ENCODE measurements at regions not wholly inside any gene's neighbourhood (a gene's known extent, or its start where the extent isn't known, plus 50 kb on each side); places are given as distances from the start of the nearest gene placed in this dataset.

- Histone ChIP-seq H3K27me3 (replicated peaks; ENCODE audit: control insufficient read depth, insufficient read depth, low read length, poor library complexity, severe bottlenecking) (no peaks in the 10 kb centered on the region), H3K4me1 (ENCODE audit: control insufficient read depth, insufficient read depth, low read length, poor library complexity, severe bottlenecking) (no peaks in the 10 kb centered on the region), H3K36me3 (ENCODE audit: control insufficient read depth, insufficient read depth, low read length) (no peaks in the 10 kb centered on the region), H3K9me3 (ENCODE audit: control insufficient read depth, low read length) (no peaks in the 10 kb centered on the region), H3K4me3 (ENCODE audit: insufficient read depth, low read depth, low read length, poor library complexity, severe bottlenecking) (no peak overlapping the region), H3K27ac (ENCODE audit: insufficient read depth, low read length, poor library complexity, severe bottlenecking) (no peak overlapping the region)
- DNase-seq: no peak
Measured at GRCh38 chr4:155524926-155525455, 141.7 kb upstream of the GUCY1A1 start.

- no peak for DNase-seq
- Histone ChIP-seq H3K27me3 (replicated peaks; ENCODE audit: control insufficient read depth, insufficient read depth, low read length, poor library complexity, severe bottlenecking) (no peaks in the 10 kb centered on the region), H3K36me3 (ENCODE audit: control insufficient read depth, insufficient read depth, low read length) (no peaks in the 10 kb centered on the region), H3K4me1 (ENCODE audit: control insufficient read depth, insufficient read depth, low read length, poor library complexity, severe bottlenecking) (no peaks in the 10 kb centered on the region), H3K27ac (ENCODE audit: insufficient read depth, low read length, poor library complexity, severe bottlenecking) (no peak overlapping the region), H3K9me3 (ENCODE audit: control insufficient read depth, low read length) (no peaks in the 10 kb centered on the region), H3K4me3 (ENCODE audit: insufficient read depth, low read depth, low read length, poor library complexity, severe bottlenecking) (no peak overlapping the region)
Measured at GRCh38 chr4:155523358-155523757, 143.3 kb upstream of the GUCY1A1 start.

DNA sequence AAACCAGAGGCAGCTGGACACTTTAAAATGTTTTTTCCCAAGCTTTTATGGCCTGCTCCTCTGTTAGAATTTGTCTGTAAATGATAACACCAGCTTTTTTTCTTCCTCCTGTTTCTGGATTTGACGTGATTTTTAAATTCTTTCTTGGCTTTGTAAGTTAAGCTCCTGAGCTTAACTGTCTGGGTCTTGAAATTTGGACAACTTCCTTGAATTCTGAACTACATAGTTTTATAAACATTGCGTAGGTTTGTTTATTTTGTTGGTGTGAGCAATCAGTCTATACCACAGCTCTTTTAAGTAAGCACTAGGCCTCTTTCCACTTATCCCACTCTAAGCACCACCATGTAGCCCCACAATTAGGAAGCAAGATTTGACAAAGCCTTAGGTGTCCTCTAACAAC lies 144.4 kb upstream of the GUCY1A1 start:
- H3K9me3 ChIP-seq (ENCODE audit: control insufficient read depth, low read length): no peaks in the 10 kb centered on the region
- no peaks in the 10 kb centered on the region for H3K4me1 ChIP-seq (ENCODE audit: control insufficient read depth, insufficient read depth, low read length, poor library complexity, severe bottlenecking)
- no peak for DNase-seq
- no peaks in the 10 kb centered on the region for H3K27me3 ChIP-seq (replicated peaks; ENCODE audit: control insufficient read depth, insufficient read depth, low read length, poor library complexity, severe bottlenecking)
- no peak overlapping the region for H3K4me3 ChIP-seq (ENCODE audit: insufficient read depth, low read depth, low read length, poor library complexity, severe bottlenecking)
- H3K36me3 ChIP-seq (ENCODE audit: control insufficient read depth, insufficient read depth, low read length): no peaks in the 10 kb centered on the region
- H3K27ac ChIP-seq (ENCODE audit: insufficient read depth, low read length, poor library complexity, severe bottlenecking): no peak overlapping the region

- no peak for DNase-seq
- Histone ChIP-seq H3K27ac (ENCODE audit: insufficient read depth, low read length, poor library complexity, severe bottlenecking) (no peak overlapping the region), H3K4me1 (ENCODE audit: control insufficient read depth, insufficient read depth, low read length, poor library complexity, severe bottlenecking) (no peaks in the 10 kb centered on the region), H3K4me3 (ENCODE audit: insufficient read depth, low read depth, low read length, poor library complexity, severe bottlenecking) (no peak overlapping the region), H3K9me3 (ENCODE audit: control insufficient read depth, low read length) (no peaks in the 10 kb centered on the region), H3K27me3 (replicated peaks; ENCODE audit: control insufficient read depth, insufficient read depth, low read length, poor library complexity, severe bottlenecking) (no peaks in the 10 kb centered on the region), H3K36me3 (ENCODE audit: control insufficient read depth, insufficient read depth, low read length) (no peaks in the 10 kb centered on the region)
Measured at GRCh38 chr4:155521382-155521781, 144.6 kb upstream of the MAP9 start.

GRCh38 chr4:155515444-155516075 lies 138.8 kb upstream of the MAP9 start:
- Histone ChIP-seq H3K27me3 (replicated peaks; ENCODE audit: control insufficient read depth, insufficient read depth, low read length, poor library complexity, severe bottlenecking) (no peaks in the 10 kb centered on the region), H3K4me3 (ENCODE audit: insufficient read depth, low read depth, low read length, poor library complexity, severe bottlenecking) (no peak overlapping the region), H3K9me3 (ENCODE audit: control insufficient read depth, low read length) (no peaks in the 10 kb centered on the region), H3K27ac (ENCODE audit: insufficient read depth, low read length, poor library complexity, severe bottlenecking) (no peak overlapping the region), H3K36me3 (ENCODE audit: control insufficient read depth, insufficient read depth, low read length) (no peaks in the 10 kb centered on the region), H3K4me1 (ENCODE audit: control insufficient read depth, insufficient read depth, low read length, poor library complexity, severe bottlenecking) (no peaks in the 10 kb centered on the region)
- DNase-seq: no peak

DNA sequence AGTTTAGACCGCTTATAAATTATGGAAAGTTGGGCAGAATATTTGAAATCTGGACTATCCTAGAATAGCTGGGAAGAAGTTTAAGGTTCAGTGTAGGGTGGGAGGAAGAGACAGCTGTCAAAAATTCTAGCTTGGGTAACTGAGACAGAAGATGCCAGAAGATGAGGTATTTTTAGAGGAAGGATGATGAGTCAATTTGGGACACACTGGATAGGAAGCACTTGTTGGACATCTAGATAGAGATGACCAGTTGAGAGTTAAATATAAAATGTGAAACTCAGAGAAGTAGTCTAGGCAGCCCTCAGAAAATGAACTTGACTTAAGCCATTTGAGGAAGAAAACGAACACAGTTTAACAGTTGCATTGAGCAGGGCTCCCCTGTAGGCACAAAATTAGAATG lies 137.9 kb upstream of the MAP9 start:
- H3K9me3 ChIP-seq (ENCODE audit: control insufficient read depth, low read length): no peaks in the 10 kb centered on the region
- no peak overlapping the region for H3K27ac ChIP-seq (ENCODE audit: insufficient read depth, low read length, poor library complexity, severe bottlenecking)
- no peaks in the 10 kb centered on the region for H3K4me1 ChIP-seq (ENCODE audit: control insufficient read depth, insufficient read depth, low read length, poor library complexity, severe bottlenecking)
- DNase-seq: no peak
- H3K27me3 ChIP-seq (replicated peaks; ENCODE audit: control insufficient read depth, insufficient read depth, low read length, poor library complexity, severe bottlenecking): no peaks in the 10 kb centered on the region
- no peak overlapping the region for H3K4me3 ChIP-seq (ENCODE audit: insufficient read depth, low read depth, low read length, poor library complexity, severe bottlenecking)
- H3K36me3 ChIP-seq (ENCODE audit: control insufficient read depth, insufficient read depth, low read length): no peaks in the 10 kb centered on the region

- no peaks in the 10 kb centered on the region for H3K36me3 ChIP-seq (ENCODE audit: control insufficient read depth, insufficient read depth, low read length)
- H3K27me3 ChIP-seq (replicated peaks; ENCODE audit: control insufficient read depth, insufficient read depth, low read length, poor library complexity, severe bottlenecking): no peaks in the 10 kb centered on the region
- DNase-seq: no peak
- H3K9me3 ChIP-seq (ENCODE audit: control insufficient read depth, low read length): no peaks in the 10 kb centered on the region
- no peaks in the 10 kb centered on the region for H3K4me1 ChIP-seq (ENCODE audit: control insufficient read depth, insufficient read depth, low read length, poor library complexity, severe bottlenecking)
- no peak overlapping the region for H3K27ac ChIP-seq (ENCODE audit: insufficient read depth, low read length, poor library complexity, severe bottlenecking)
- no peak overlapping the region for H3K4me3 ChIP-seq (ENCODE audit: insufficient read depth, low read depth, low read length, poor library complexity, severe bottlenecking)
Measured at GRCh38 chr4:155512817-155513216, 136.1 kb upstream of the MAP9 start.

DNA sequence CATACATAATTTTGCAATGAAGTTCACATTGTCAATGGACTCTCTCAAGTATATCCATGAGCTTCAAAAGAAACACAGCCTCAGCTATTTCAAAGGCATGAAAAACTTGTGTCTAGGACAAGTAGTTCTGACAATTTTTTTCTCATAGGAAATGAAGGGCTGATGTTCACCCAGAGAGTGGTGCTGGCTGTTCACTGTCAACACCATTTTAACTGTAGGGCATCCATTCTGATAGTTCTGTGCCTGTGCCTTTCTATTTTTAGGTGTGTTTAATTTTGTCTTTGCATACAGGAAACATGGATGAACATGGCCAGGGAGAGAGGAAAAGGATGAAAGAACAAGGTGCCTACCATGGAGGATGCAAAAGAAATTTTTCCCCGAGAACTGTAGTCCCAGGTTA lies 135.3 kb upstream of the MAP9 start:
- Histone ChIP-seq H3K9me3 (ENCODE audit: control insufficient read depth, low read length) (no peaks in the 10 kb centered on the region), H3K36me3 (ENCODE audit: control insufficient read depth, insufficient read depth, low read length) (no peaks in the 10 kb centered on the region), H3K4me1 (ENCODE audit: control insufficient read depth, insufficient read depth, low read length, poor library complexity, severe bottlenecking) (no peaks in the 10 kb centered on the region), H3K27me3 (replicated peaks; ENCODE audit: control insufficient read depth, insufficient read depth, low read length, poor library complexity, severe bottlenecking) (no peaks in the 10 kb centered on the region), H3K4me3 (ENCODE audit: insufficient read depth, low read depth, low read length, poor library complexity, severe bottlenecking) (no peak overlapping the region), H3K27ac (ENCODE audit: insufficient read depth, low read length, poor library complexity, severe bottlenecking) (no peak overlapping the region)
- no peak for DNase-seq

- H3K9me3 ChIP-seq (ENCODE audit: control insufficient read depth, low read length): no peaks in the 10 kb centered on the region
- H3K27me3 ChIP-seq (replicated peaks; ENCODE audit: control insufficient read depth, insufficient read depth, low read length, poor library complexity, severe bottlenecking): no peaks in the 10 kb centered on the region
- no peak for DNase-seq
- H3K27ac ChIP-seq (ENCODE audit: insufficient read depth, low read length, poor library complexity, severe bottlenecking): no peak overlapping the region
- H3K4me3 ChIP-seq (ENCODE audit: insufficient read depth, low read depth, low read length, poor library complexity, severe bottlenecking): no peak overlapping the region
- H3K36me3 ChIP-seq (ENCODE audit: control insufficient read depth, insufficient read depth, low read length): no peaks in the 10 kb centered on the region
- H3K4me1 ChIP-seq (ENCODE audit: control insufficient read depth, insufficient read depth, low read length, poor library complexity, severe bottlenecking): no peaks in the 10 kb centered on the region
Measured at GRCh38 chr4:155510771-155511170, 134.0 kb upstream of the MAP9 start.

DNA sequence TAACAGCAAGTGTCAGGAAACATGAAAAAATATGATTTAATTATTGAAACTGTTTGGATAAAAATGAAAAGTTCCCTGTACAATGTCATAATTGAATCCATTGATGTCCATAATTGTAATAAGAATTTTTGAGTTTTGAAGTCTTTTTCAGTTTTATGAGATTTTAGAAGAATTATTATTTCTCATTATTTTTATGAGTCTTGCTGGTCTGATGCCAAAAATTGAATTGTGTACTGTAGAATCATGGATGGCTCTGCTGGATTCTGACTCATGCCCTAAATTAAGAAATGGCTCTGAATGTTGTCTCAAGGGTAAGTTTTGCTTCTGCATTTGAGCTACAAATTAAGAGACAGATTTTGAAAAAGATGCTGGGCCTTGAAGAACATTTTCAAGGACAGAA lies 132.8 kb upstream of the MAP9 start:
- no peaks in the 10 kb centered on the region for H3K4me1 ChIP-seq (ENCODE audit: control insufficient read depth, insufficient read depth, low read length, poor library complexity, severe bottlenecking)
- DNase-seq: no peak
- no peak overlapping the region for H3K4me3 ChIP-seq (ENCODE audit: insufficient read depth, low read depth, low read length, poor library complexity, severe bottlenecking)
- no peak overlapping the region for H3K27ac ChIP-seq (ENCODE audit: insufficient read depth, low read length, poor library complexity, severe bottlenecking)
- H3K9me3 ChIP-seq (ENCODE audit: control insufficient read depth, low read length): no peaks in the 10 kb centered on the region
- H3K27me3 ChIP-seq (replicated peaks; ENCODE audit: control insufficient read depth, insufficient read depth, low read length, poor library complexity, severe bottlenecking): no peaks in the 10 kb centered on the region
- no peaks in the 10 kb centered on the region for H3K36me3 ChIP-seq (ENCODE audit: control insufficient read depth, insufficient read depth, low read length)

All from effector memory CD4-positive, alpha-beta T cell (primary cell).